KOPT-K1 (cell line): ENCODE measurements at regions not wholly inside any gene's neighbourhood (a gene's known extent, or its start where the extent isn't known, plus 50 kb on each side); places are given as distances from the start of the nearest gene placed in this dataset.

Source experiments
- H3K27ac ChIP-seq: fragments of 200-600 bp; sonication (generic); 2 replicates; pipeline ENCODE4 v1.5.1; 2016; ENCODE audit warnings: antibody characterized with exemption, mild to moderate bottlenecking, low read depth, low read length; ENCODE audit not compliant: poor library complexity, severe bottlenecking
- H3K36me3 ChIP-seq: fragments of 200-600 bp; sonication (generic); 2 replicates; pipeline ENCODE4 v1.5.1; 2017; ENCODE audit warnings: antibody characterized with exemption, mild to moderate bottlenecking, low read length, moderate library complexity; ENCODE audit not compliant: insufficient read depth
- H3K9me3 ChIP-seq: fragments of 200-600 bp; sonication (generic); 2 replicates; pipeline ENCODE4 v1.5.1; 2017; ENCODE audit warnings: antibody characterized with exemption, low read length, mild to moderate bottlenecking; ENCODE audit not compliant: insufficient read depth, poor library complexity, severe bottlenecking

- no peaks in the 10 kb centered on the region for H3K9me3 ChIP-seq
- H3K27ac ChIP-seq = no peak overlapping the region
- H3K36me3 ChIP-seq = no peaks in the 10 kb centered on the region
Measured at GRCh38 chr2:2613279-2614199, 282.5 kb upstream of the MYT1L start.

- no peak overlapping the region for H3K27ac ChIP-seq
- no peaks in the 10 kb centered on the region for H3K36me3 ChIP-seq
- H3K9me3 ChIP-seq = no peaks in the 10 kb centered on the region
Measured at GRCh38 chr2:2610751-2611150, 279.7 kb upstream of the MYT1L start.

GRCh38 chr2:2600366-2600765, 269.3 kb upstream of the MYT1L start:
- no peak overlapping the region for H3K27ac ChIP-seq
- peaks cover 7% of the 10 kb centered on the region for H3K9me3 ChIP-seq
- H3K36me3 ChIP-seq = no peaks in the 10 kb centered on the region

- H3K36me3 ChIP-seq = no peaks in the 10 kb centered on the region
- H3K27ac ChIP-seq = no peak overlapping the region
- H3K9me3 ChIP-seq = peaks cover 7% of the 10 kb centered on the region
Measured at GRCh38 chr2:2599441-2599840, 268.4 kb upstream of the MYT1L start.

GRCh38 chr2:2597712-2598111, 266.6 kb upstream of the MYT1L start:
- Histone ChIP-seq H3K27ac (no peak overlapping the region), H3K36me3 (no peaks in the 10 kb centered on the region), H3K9me3 (peaks cover 7% of the 10 kb centered on the region)

GRCh38 chr2:2591542-2591940, 260.5 kb upstream of the MYT1L start:
- Histone ChIP-seq H3K9me3 (peaks cover 7% of the 10 kb centered on the region), H3K36me3 (no peaks in the 10 kb centered on the region)

GRCh38 chr2:2590841-2591541, 259.9 kb upstream of the MYT1L start:
- H3K36me3 ChIP-seq = no peaks in the 10 kb centered on the region
- no peak overlapping the region for H3K27ac ChIP-seq
- H3K9me3 ChIP-seq = peaks cover 3% of the 10 kb centered on the region

More at GRCh38 chr2:2591542-2591940, 260.5 kb upstream of the MYT1L start:
- H3K27ac ChIP-seq = no peak overlapping the region

- Histone ChIP-seq H3K27ac (no peak overlapping the region), H3K9me3 (no peaks in the 10 kb centered on the region), H3K36me3 (no peaks in the 10 kb centered on the region)
Measured at GRCh38 chr2:2590141-2590540, 259.1 kb upstream of the MYT1L start.

GRCh38 chr2:2588777-2589176, 257.7 kb upstream of the MYT1L start:
- H3K36me3 ChIP-seq = no peaks in the 10 kb centered on the region
- no peaks in the 10 kb centered on the region for H3K9me3 ChIP-seq
- no peak overlapping the region for H3K27ac ChIP-seq

- H3K36me3 ChIP-seq = no peaks in the 10 kb centered on the region
Measured at GRCh38 chr2:2587354-2587753, 256.3 kb upstream of the MYT1L start.

GRCh38 chr2:2586931-2587330, 255.9 kb upstream of the MYT1L start:
- Histone ChIP-seq H3K9me3 (no peaks in the 10 kb centered on the region), H3K36me3 (no peaks in the 10 kb centered on the region), H3K27ac (no peak overlapping the region)

More at GRCh38 chr2:2587354-2587753, 256.3 kb upstream of the MYT1L start:
- H3K27ac ChIP-seq = no peak overlapping the region
- H3K9me3 ChIP-seq = no peaks in the 10 kb centered on the region

- Histone ChIP-seq H3K9me3 (no peaks in the 10 kb centered on the region), H3K27ac (no peak overlapping the region), H3K36me3 (no peaks in the 10 kb centered on the region)
Measured at GRCh38 chr2:2586068-2586776, 255.1 kb upstream of the MYT1L start.

- H3K36me3 ChIP-seq = no peaks in the 10 kb centered on the region
- no peak overlapping the region for H3K27ac ChIP-seq
- H3K9me3 ChIP-seq = no peaks in the 10 kb centered on the region
Measured at GRCh38 chr2:2582998-2583545, 252.0 kb upstream of the MYT1L start.

- no peaks in the 10 kb centered on the region for H3K36me3 ChIP-seq
- H3K27ac ChIP-seq = no peak overlapping the region
- H3K9me3 ChIP-seq = no peaks in the 10 kb centered on the region
Measured at GRCh38 chr2:2581331-2582159, 250.5 kb upstream of the MYT1L start.
